K562 (cell line): ENCODE measurements at regions not wholly inside any gene's neighbourhood (a gene's known extent, or its start where the extent isn't known, plus 50 kb on each side); places are given as distances from the start of the nearest gene placed in this dataset.

Source experiments
- ATAC-seq: fragments of 200-7000 bp; cut with Tn5 transposase; 3 replicates; pipeline ENCODE4 v1.9.1; 2020; ENCODE audit warnings: moderate library complexity
- BruUV-seq: library from RNA; stranded (reverse); fragments of 400-500 nt; replicated peaks from 2 replicates; lab custom pipeline; 2021; lab: Mats Ljungman, UMichigan
- CTCF ChIA-PET: fragments of 300-600 bp; formaldehyde crosslinking; extraction: SDS; loops from one replicate; lab custom pipeline; 2021; ENCODE audit warnings: low intra/inter-chr PET ratio; lab: Yijun Ruan, JAX
- POLR2A ChIA-PET: fragments of 300-600, 350-650 bp; sonication (Branson Sonifier 250); formaldehyde crosslinking; extraction: SDS; loops from one replicate; lab custom pipeline; 2021; ENCODE audit warnings: antibody characterized with exemption, inconsistent platforms; lab: Yijun Ruan, JAX
- DNase-seq, 4 experiments: peaks; one replicate each; pipeline versions ENCODE4 v3.0.0 to v3.0.0-alpha.2; 2011 to 2018; ENCODE audit warnings: low spot score in 3 of 4, mixed read lengths in 3 of 4; ENCODE audit errors: extremely low read depth in 1 of 4
- FAIRE-seq: peaks from 2 replicates; lab custom pipeline; 2011; peaks lifted over from hg19 to GRCh38; lab: Jason Lieb, UNC
- H2AFZ ChIP-seq: 2 replicates; pipeline ENCODE4 v1.6.0; 2011; ENCODE audit warnings: low read depth, low read length, control low read depth, inconsistent platforms
- H3K27ac ChIP-seq: fragments of 200-600 bp; 3 replicates; pipeline ENCODE4 v1.8.0; 2011; ENCODE audit warnings: low read depth, mild to moderate bottlenecking, control low read depth, inconsistent platforms, low read length, moderate library complexity, mixed read lengths; ENCODE audit errors: extremely low read depth
- H3K27me3 ChIP-seq, 2 experiments: fragments of 300-600 bp in 1 of 2; 2 replicates in 1 of 2; 3 replicates in 1 of 2; pipeline versions ENCODE4 v1.6.0 to v1.8.0; 2011; ENCODE audit warnings: inconsistent platforms in 2 of 2, low read length in 2 of 2, mild to moderate bottlenecking in 1 of 2, mixed read lengths in 1 of 2, moderate library complexity in 1 of 2; ENCODE audit not compliant: control insufficient read depth in 2 of 2, insufficient read depth in 2 of 2
- H3K36me3 ChIP-seq: fragments of 300-600 bp; 3 replicates; pipeline ENCODE4 v1.8.0; 2011; ENCODE audit warnings: mild to moderate bottlenecking, low read length, inconsistent platforms; ENCODE audit not compliant: control insufficient read depth, insufficient read depth
- H3K4me1 ChIP-seq, 2 experiments: fragments of 200-600 bp in 1 of 2; replicated peaks in 1 of 2; 2 replicates in 1 of 2; 3 replicates in 1 of 2; pipeline versions ENCODE4 v1.5.1 to v1.8.0; 2011; ENCODE audit warnings: inconsistent platforms in 2 of 2, low read length in 2 of 2, mild to moderate bottlenecking in 1 of 2, mixed read lengths in 1 of 2, moderate library complexity in 1 of 2; ENCODE audit not compliant: control insufficient read depth in 2 of 2, insufficient read depth in 2 of 2
- H3K4me2 ChIP-seq: 2 replicates; pipeline ENCODE4 v1.6.1; 2011; ENCODE audit warnings: low read length, control low read depth, inconsistent platforms, mixed read lengths; ENCODE audit not compliant: insufficient read depth
- H3K4me3 ChIP-seq: fragments of 200-600 bp; sonication (generic), shearing (Covaris generic); 2 replicates; pipeline ENCODE4 v1.5.1; 2016; ENCODE audit warnings: control low read depth, inconsistent platforms
- H3K79me2 ChIP-seq: fragments of 200-600 bp; 3 replicates; pipeline ENCODE4 v1.8.0; 2011; ENCODE audit warnings: low read length, inconsistent platforms; ENCODE audit not compliant: control insufficient read depth, insufficient read depth
- H3K9ac ChIP-seq, 2 experiments: 2 replicates each; pipeline versions ENCODE4 v1.6.0 to v1.6.1; 2011; ENCODE audit warnings: low read depth in 2 of 2, low read length in 2 of 2, control low read depth in 1 of 2, inconsistent platforms in 1 of 2, mild to moderate bottlenecking in 1 of 2, mixed read lengths in 1 of 2; ENCODE audit not compliant: insufficient read depth in 1 of 2
- H3K9me1 ChIP-seq: one replicate; pipeline ENCODE4 v1.6.0; 2011; ENCODE audit warnings: inconsistent platforms, mild to moderate bottlenecking, low read length, moderate library complexity; ENCODE audit not compliant: control insufficient read depth, insufficient read depth
- H3K9me3 ChIP-seq: replicated peaks from 2 replicates; pipeline ENCODE4 v1.5.1; 2011; ENCODE audit warnings: low read depth, low read length, inconsistent platforms; ENCODE audit not compliant: control insufficient read depth, insufficient read depth
- H4K20me1 ChIP-seq: replicated peaks from 2 replicates; pipeline ENCODE4 v1.6.1; 2011; ENCODE audit warnings: low read length, inconsistent platforms, mixed read lengths; ENCODE audit not compliant: control insufficient read depth, insufficient read depth
- DDX20 ChIP-seq: fragments of 450-650 bp; IDR thresholded peaks from 2 replicates; pipeline ENCODE4 v1.6.1; 2016; ENCODE audit warnings: missing genetic modification characterization, low read depth, mild to moderate bottlenecking, missing compliant biosample characterization, moderate library complexity
- KLF10 ChIP-seq: fragments of 250-450 bp; sonication (Bioruptor Pico); IDR thresholded peaks from 2 replicates; pipeline ENCODE4 v1.6.1; 2021; ENCODE audit warnings: matching md5 sums
- NFIC ChIP-seq: fragments of 450-650 bp; IDR thresholded peaks from 2 replicates; pipeline ENCODE4 v1.6.1; 2017; ENCODE audit warnings: mild to moderate bottlenecking, inconsistent platforms
- YY1 ChIP-seq, 3 experiments: IDR thresholded peaks; 2 replicates each; pipeline ENCODE4 v1.6.1; 2011; ENCODE audit warnings: low read length in 2 of 3, mild to moderate bottlenecking in 2 of 3, moderate library complexity in 2 of 3, borderline replicate concordance in 1 of 3, control low read depth in 1 of 3, low read depth in 1 of 3; ENCODE audit not compliant: insufficient read depth in 3 of 3, insufficient replicate concordance in 2 of 3, control insufficient read depth in 1 of 3, insufficient read length in 1 of 3; ENCODE audit errors: extremely low read depth in 1 of 3
- WGBS: fragments of 100-300 bp; shearing (Covaris generic); methylation state at CpG from one replicate; pipeline ENCODE4 v1.1.6; 2016; ENCODE audit warnings: low coverage, mixed read lengths; ENCODE audit not compliant: insufficient coverage; ENCODE audit errors: missing lambda C conversion rate; 5-methylcytosine and 5-hydroxymethylcytosine counted together
- in situ Hi-C: fragments of 300-500 bp; cut with MboI; formaldehyde crosslinking; loops from 4 replicates; pipeline ENCODE4 v1.15.0; 2018; ENCODE audit warnings: inconsistent platforms, mixed read lengths
- intact Hi-C: fragments of 100-400 bp; cut with micrococcal nuclease; formaldehyde crosslinking; loops from 2 replicates; pipeline ENCODE4 v1.14.2; 2022
- TF ChIP-seq, protein P1 (sequence below): sonication (generic); formaldehyde crosslinking; IDR thresholded peaks from 2 replicates; pipeline ENCODE4 v1.8.0; 2022; ENCODE audit warnings: missing genetic modification reagents, mild to moderate bottlenecking, moderate library complexity, borderline replicate concordance
- TF ChIP-seq, protein P2 (sequence below), 3 experiments: fragments of 200-800 bp in 1 of 3; sonication (Bioruptor generic) in 1 of 3; sonication (generic) in 1 of 3; formaldehyde crosslinking in 1 of 3; IDR thresholded peaks; 2 replicates each; pipeline versions ENCODE4 v1.6.1 to v1.8.0; 2016 to 2022; ENCODE audit warnings: mild to moderate bottlenecking in 2 of 3, missing compliant biosample characterization in 2 of 3, missing genetic modification characterization in 2 of 3, missing genetic modification reagents in 1 of 3

DNA sequence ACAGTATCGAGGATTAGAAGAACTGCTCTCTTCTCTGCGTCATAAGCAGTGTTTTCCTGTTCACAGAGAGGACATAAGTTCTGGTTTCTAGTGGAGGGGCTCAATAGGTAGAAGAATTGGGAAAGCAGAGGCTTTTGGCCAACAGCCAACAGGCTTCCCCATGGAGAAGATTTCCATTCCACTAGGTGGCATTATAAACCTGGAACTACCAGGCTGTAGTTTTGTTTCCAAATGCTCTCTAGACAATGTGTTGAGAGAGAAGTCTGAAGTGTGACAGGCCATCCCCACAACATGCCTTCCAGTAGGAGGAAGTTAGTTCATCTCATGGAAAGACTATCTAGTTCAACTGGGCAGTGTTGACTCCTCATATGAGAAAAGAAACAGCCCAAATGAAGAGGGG, 63.8 kb upstream of the ANXA10 start:
- 3% methylated on average over 2 of the region's 2 CpGs for WGBS
- H4K20me1 ChIP-seq, result no peaks in the 10 kb centered on the region
- in situ Hi-C loops (no loop called here), intact Hi-C loops (no loop called here)
- POLR2A ChIA-PET, result no interaction called here
- BruUV-seq, result no TSS peak
- no peak overlapping the region for H2AFZ ChIP-seq
- DNase-seq (peak in 1 of 4 experiments; percentile 0), FAIRE-seq (no peak)
- no peaks in the 10 kb centered on the region for H3K36me3 ChIP-seq
- H3K27ac ChIP-seq, result no peak overlapping the region
- no peaks in the 10 kb centered on the region for H3K9me1 ChIP-seq
- H3K9ac ChIP-seq, result no peak overlapping the region
- H3K9me3 ChIP-seq, result no peaks in the 10 kb centered on the region
- H3K4me3 ChIP-seq, result no peak overlapping the region
- TF ChIP-seq, protein P1, sequence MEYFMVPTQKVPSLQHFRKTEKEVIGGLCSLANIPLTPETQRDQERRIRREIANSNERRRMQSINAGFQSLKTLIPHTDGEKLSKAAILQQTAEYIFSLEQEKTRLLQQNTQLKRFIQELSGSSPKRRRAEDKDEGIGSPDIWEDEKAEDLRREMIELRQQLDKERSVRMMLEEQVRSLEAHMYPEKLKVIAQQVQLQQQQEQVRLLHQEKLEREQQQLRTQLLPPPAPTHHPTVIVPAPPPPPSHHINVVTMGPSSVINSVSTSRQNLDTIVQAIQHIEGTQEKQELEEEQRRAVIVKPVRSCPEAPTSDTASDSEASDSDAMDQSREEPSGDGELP (CRISPR knock-in tag), result no peak
- peak; percentile 53 for TF ChIP-seq NFIC
- TF ChIP-seq, all 486 proteins: peak for 1
- no peak for ATAC-seq
- H3K4me1 ChIP-seq, result no peaks in the 10 kb centered on the region
- no peaks in the 10 kb centered on the region for H3K79me2 ChIP-seq
- CTCF ChIA-PET, result no interaction called here
- no peaks in the 10 kb centered on the region for H3K27me3 ChIP-seq
- no peak overlapping the region for H3K4me2 ChIP-seq

DNA sequence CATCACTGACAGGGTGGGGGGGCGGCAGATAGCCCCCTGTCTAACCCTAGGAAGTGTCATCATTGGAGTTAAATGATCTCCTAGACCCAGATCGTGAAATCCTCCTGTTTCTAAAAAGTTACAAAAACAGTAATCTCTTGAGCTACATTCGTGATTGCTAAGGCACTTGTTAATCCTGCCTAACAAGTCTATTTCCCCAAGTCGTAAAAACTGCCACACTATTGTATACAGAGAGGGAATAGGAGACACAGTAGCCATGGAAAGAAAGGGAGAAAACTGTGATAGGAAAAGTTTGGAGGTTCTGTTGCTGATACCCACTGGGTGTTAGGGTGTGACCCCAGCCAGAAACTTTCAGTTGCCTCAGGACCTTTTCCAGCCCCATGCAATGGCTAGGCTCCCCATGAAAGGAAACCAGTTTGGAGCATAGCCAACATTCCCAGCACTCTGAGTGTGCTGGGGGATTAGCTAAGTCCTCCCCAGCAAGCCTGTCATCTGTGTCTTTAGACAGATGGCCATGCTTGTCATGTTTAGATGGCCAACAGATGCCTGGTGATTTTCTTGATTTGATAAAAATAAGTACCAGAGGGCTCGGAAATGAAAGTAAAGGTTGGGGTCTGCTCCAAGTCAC, 63.3 kb upstream of the ANXA10 start:
- ChIA-PET POLR2A (no interaction called here), CTCF (no interaction called here)
- Histone ChIP-seq H3K4me2 (no peak overlapping the region), H3K36me3 (no peaks in the 10 kb centered on the region), H3K4me1 (no peaks in the 10 kb centered on the region), H2AFZ (no peak overlapping the region), H3K4me3 (no peak overlapping the region), H3K27me3 (no peaks in the 10 kb centered on the region), H3K9me1 (no peaks in the 10 kb centered on the region), H3K79me2 (no peaks in the 10 kb centered on the region), H4K20me1 (no peaks in the 10 kb centered on the region), H3K9me3 (no peaks in the 10 kb centered on the region), H3K27ac (no peak overlapping the region), H3K9ac (no peak overlapping the region)
- FAIRE-seq (no peak), ATAC-seq (no peak), DNase-seq (no peak)
- in situ Hi-C loops, result no loop called here
- intact Hi-C loops, result no loop called here
- BruUV-seq, result no TSS peak
- WGBS, result 2% methylated on average over 5 of the region's 5 CpGs
- TF ChIP-seq DDX20 (tag) (no peak), KLF10 (CRISPR knock-in tag) (no peak), YY1 (IDR thresholded peaks at IDR 0.05; ENCODE audit: borderline replicate concordance in 1 of 3, control insufficient read depth in 1 of 3, extremely low read depth in 1 of 3, insufficient read depth in 3 of 3, insufficient read length in 1 of 3, insufficient replicate concordance in 2 of 3, low read depth in 1 of 3, low read length in 2 of 3) (no peak)
- TF ChIP-seq, protein P2, sequence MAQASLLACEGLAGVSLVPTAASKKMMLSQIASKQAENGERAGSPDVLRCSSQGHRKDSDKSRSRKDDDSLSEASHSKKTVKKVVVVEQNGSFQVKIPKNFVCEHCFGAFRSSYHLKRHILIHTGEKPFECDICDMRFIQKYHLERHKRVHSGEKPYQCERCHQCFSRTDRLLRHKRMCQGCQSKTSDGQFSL (CRISPR knock-in tag; IDR thresholded peaks at IDR 0.05), result no peak
- TF ChIP-seq, protein P2 (tag; IDR thresholded peaks at IDR 0.05), result no peak
